Osteoblast (primary cell): ENCODE measurements at regions not wholly inside any gene's neighbourhood (a gene's known extent, or its start where the extent isn't known, plus 50 kb on each side); places are given as distances from the start of the nearest gene placed in this dataset.

Source experiments
- DNase-seq: peaks from one replicate; pipeline ENCODE4 v3.0.0; 2011; ENCODE audit warnings: low spot score, mixed read lengths; ENCODE audit not compliant: insufficient read length; ENCODE audit errors: missing footprints
- H2AFZ ChIP-seq: 2 replicates; pipeline ENCODE4 v1.6.0; 2011; ENCODE audit warnings: mild to moderate bottlenecking, low read length
- H3K27ac ChIP-seq: 2 replicates; pipeline ENCODE4 v1.5.1; 2011; ENCODE audit warnings: mild to moderate bottlenecking, low read depth, low read length, moderate library complexity
- H3K27me3 ChIP-seq: 2 replicates; pipeline ENCODE4 v1.6.0; 2012; ENCODE audit warnings: mild to moderate bottlenecking, control low read depth, inconsistent platforms, low read length, moderate library complexity; ENCODE audit not compliant: insufficient read depth
- H3K36me3 ChIP-seq: 2 replicates; pipeline ENCODE4 v1.5.1; 2011; ENCODE audit warnings: mild to moderate bottlenecking, low read length, control low read depth, moderate library complexity; ENCODE audit not compliant: insufficient read depth
- H3K4me1 ChIP-seq: 2 replicates; pipeline ENCODE4 v1.5.1; 2011; ENCODE audit warnings: mild to moderate bottlenecking, low read length, control low read depth, moderate library complexity; ENCODE audit not compliant: insufficient read depth
- H3K4me2 ChIP-seq: 2 replicates; pipeline ENCODE4 v1.6.0; 2011; ENCODE audit warnings: mild to moderate bottlenecking, low read length; ENCODE audit not compliant: insufficient read depth
- H3K4me3 ChIP-seq: fragments of 200-600 bp; sonication (generic); 3 replicates; pipeline ENCODE4 v1.5.1; 2012; ENCODE audit warnings: mild to moderate bottlenecking, low read length, inconsistent platforms; ENCODE audit not compliant: insufficient read depth
- H3K79me2 ChIP-seq: 2 replicates; pipeline ENCODE4 v1.6.0; 2012; ENCODE audit warnings: mild to moderate bottlenecking, low read length, control low read depth, inconsistent platforms; ENCODE audit not compliant: insufficient read depth
- H3K9me3 ChIP-seq: 2 replicates; pipeline ENCODE4 v1.5.1; 2011; ENCODE audit warnings: low read depth, low read length, control low read depth
- H4K20me1 ChIP-seq: 2 replicates; pipeline ENCODE4 v1.6.0; 2012; ENCODE audit warnings: mild to moderate bottlenecking, low read length, control low read depth; ENCODE audit not compliant: insufficient read depth
- TF ChIP-seq, protein P1 (sequence below): IDR thresholded peaks from 2 replicates; pipeline ENCODE4 v1.5.1; 2011; ENCODE audit warnings: mild to moderate bottlenecking, low read depth, low read length, moderate library complexity; ENCODE audit errors: extremely low read depth

DNA sequence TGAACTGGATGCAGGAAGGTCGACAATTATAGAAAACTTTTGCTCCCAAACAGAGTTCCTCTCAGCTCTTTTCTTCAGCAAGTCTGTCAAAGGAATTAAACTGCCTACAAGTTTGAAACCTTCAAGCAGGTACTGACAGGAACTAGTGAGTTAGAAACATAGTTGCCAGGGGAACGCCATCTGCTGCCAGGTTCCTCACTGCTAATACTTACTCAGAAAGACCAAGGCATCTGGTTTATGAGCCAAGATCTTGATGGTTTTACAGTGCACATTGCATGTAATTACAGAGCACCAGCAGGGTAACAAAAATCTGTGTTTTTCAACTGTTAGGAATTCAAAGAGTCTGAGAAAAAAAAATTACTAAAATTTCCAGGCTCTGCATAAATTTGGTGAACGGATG lies 300.0 kb upstream of the NRG3 start:
- no peaks in the 10 kb centered on the region for H3K9me3 ChIP-seq
- H2AFZ ChIP-seq, result no peak overlapping the region
- H3K36me3 ChIP-seq, result no peaks in the 10 kb centered on the region
- H3K4me3 ChIP-seq, result no peak overlapping the region
- H4K20me1 ChIP-seq, result no peaks in the 10 kb centered on the region
- no peaks in the 10 kb centered on the region for H3K4me1 ChIP-seq
- no peaks in the 10 kb centered on the region for H3K27me3 ChIP-seq
- H3K27ac ChIP-seq, result no peak overlapping the region
- TF ChIP-seq, protein P1, sequence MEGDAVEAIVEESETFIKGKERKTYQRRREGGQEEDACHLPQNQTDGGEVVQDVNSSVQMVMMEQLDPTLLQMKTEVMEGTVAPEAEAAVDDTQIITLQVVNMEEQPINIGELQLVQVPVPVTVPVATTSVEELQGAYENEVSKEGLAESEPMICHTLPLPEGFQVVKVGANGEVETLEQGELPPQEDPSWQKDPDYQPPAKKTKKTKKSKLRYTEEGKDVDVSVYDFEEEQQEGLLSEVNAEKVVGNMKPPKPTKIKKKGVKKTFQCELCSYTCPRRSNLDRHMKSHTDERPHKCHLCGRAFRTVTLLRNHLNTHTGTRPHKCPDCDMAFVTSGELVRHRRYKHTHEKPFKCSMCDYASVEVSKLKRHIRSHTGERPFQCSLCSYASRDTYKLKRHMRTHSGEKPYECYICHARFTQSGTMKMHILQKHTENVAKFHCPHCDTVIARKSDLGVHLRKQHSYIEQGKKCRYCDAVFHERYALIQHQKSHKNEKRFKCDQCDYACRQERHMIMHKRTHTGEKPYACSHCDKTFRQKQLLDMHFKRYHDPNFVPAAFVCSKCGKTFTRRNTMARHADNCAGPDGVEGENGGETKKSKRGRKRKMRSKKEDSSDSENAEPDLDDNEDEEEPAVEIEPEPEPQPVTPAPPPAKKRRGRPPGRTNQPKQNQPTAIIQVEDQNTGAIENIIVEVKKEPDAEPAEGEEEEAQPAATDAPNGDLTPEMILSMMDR, result no peak
- no peaks in the 10 kb centered on the region for H3K79me2 ChIP-seq
- no peak for DNase-seq
- no peak overlapping the region for H3K4me2 ChIP-seq

DNA sequence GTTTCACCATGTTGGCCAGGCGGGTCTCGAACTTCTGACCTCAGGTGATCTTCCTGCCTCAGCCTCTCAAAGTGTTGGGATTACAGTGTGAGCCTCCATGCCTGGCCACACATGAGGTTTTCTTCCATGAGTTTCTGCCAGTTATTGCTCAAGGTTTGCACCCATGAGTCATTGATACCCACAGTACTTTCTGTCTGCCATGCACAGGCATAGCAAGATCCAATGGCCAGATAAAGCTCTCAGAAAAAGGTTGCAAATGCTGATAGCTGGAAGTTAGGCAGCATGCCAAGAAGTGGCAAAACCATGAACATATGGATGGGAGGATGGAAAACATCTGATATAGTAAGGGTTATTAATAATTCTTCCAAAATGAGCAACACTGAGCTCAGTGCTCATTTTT lies 298.7 kb upstream of the NRG3 start:
- DNase-seq, result no peak
- Histone ChIP-seq H3K79me2 (no peaks in the 10 kb centered on the region), H3K36me3 (no peaks in the 10 kb centered on the region), H3K9me3 (no peaks in the 10 kb centered on the region), H3K27ac (no peak overlapping the region), H3K4me1 (no peaks in the 10 kb centered on the region), H3K27me3 (no peaks in the 10 kb centered on the region), H2AFZ (no peak overlapping the region), H3K4me2 (no peak overlapping the region), H4K20me1 (no peaks in the 10 kb centered on the region), H3K4me3 (no peak overlapping the region)
- TF ChIP-seq, protein P1, result no peak

- Histone ChIP-seq H3K4me3 (no peak overlapping the region), H3K36me3 (no peaks in the 10 kb centered on the region), H3K79me2 (no peaks in the 10 kb centered on the region), H3K4me1 (no peaks in the 10 kb centered on the region), H3K27me3 (no peaks in the 10 kb centered on the region), H4K20me1 (no peaks in the 10 kb centered on the region), H3K4me2 (no peak overlapping the region), H2AFZ (no peak overlapping the region), H3K9me3 (no peaks in the 10 kb centered on the region), H3K27ac (no peak overlapping the region)
- TF ChIP-seq, protein P1, result no peak
- no peak for DNase-seq
These were observed 280.0 kb upstream of the NRG3 start for GRCh38 chr10:81594991-81595390.

GRCh38 chr10:81600185-81600584 lies 274.8 kb upstream of the NRG3 start:
- H3K36me3 ChIP-seq, result no peaks in the 10 kb centered on the region
- H3K27me3 ChIP-seq, result no peaks in the 10 kb centered on the region
- H3K4me2 ChIP-seq, result no peak overlapping the region
- no peaks in the 10 kb centered on the region for H3K4me1 ChIP-seq
- no peaks in the 10 kb centered on the region for H3K9me3 ChIP-seq
- no peaks in the 10 kb centered on the region for H3K79me2 ChIP-seq
- TF ChIP-seq, protein P1, result no peak
- no peak overlapping the region for H3K4me3 ChIP-seq
- peak overlapping the region; percentile 52 for H3K27ac ChIP-seq
- no peaks in the 10 kb centered on the region for H4K20me1 ChIP-seq
- peak; percentile 73 for DNase-seq
- H2AFZ ChIP-seq, result no peak overlapping the region
